ENCODE measurements at regions not wholly inside any gene's neighbourhood (a gene's known extent, or its start where the extent isn't known, plus 50 kb on each side); places are given as distances from the start of the nearest gene placed in this dataset.
A peak's percentile ranks its signal among the peaks of the same experiment; 100 is the strongest.

GRCh38 chr10:132115732-132116131, 50.0 kb downstream of the JAKMIP3 start:
- DNase-seq = no peak

- DNase-seq = no peak
Measured at GRCh38 chr10:132117146-132117545, 51.4 kb downstream of the JAKMIP3 start.

GRCh38 chr10:132117636-132118190, 52.0 kb downstream of the JAKMIP3 start:
- DNase-seq = no peak

- DNase-seq = no peak
Measured at GRCh38 chr10:132118366-132118765, 52.6 kb downstream of the JAKMIP3 start.

- DNase-seq = peak; percentile 71
Measured at GRCh38 chr10:132120200-132120599, 54.5 kb downstream of the JAKMIP3 start.

GRCh38 chr10:132120734-132121510, 55.2 kb downstream of the JAKMIP3 start:
- DNase-seq = peak; percentile 58

GRCh38 chr10:132121511-132121830, 55.7 kb downstream of the JAKMIP3 start:
- no peak for DNase-seq

- no peak for DNase-seq
Measured at GRCh38 chr10:132122097-132122861, 56.5 kb downstream of the JAKMIP3 start.

GRCh38 chr10:132122939-132123445, 57.2 kb downstream of the JAKMIP3 start:
- DNase-seq = no peak

GRCh38 chr10:132123606-132124005, 57.9 kb downstream of the JAKMIP3 start:
- DNase-seq = no peak

- no peak for DNase-seq
Measured at GRCh38 chr10:132124201-132124920, 58.6 kb downstream of the JAKMIP3 start.

GRCh38 chr10:132129431-132129830, 57.3 kb upstream of the DPYSL4 start:
- no peak for DNase-seq

GRCh38 chr10:132130286-132131265, 56.2 kb upstream of the DPYSL4 start:
- DNase-seq = no peak

- no peak for DNase-seq
Measured at GRCh38 chr10:132131581-132132420, 54.9 kb upstream of the DPYSL4 start.

GRCh38 chr10:132132421-132132841, 54.3 kb upstream of the DPYSL4 start:
- DNase-seq = peak; percentile 43

GRCh38 chr10:132133005-132133404, 53.7 kb upstream of the DPYSL4 start:
- peak; percentile 68 for DNase-seq

GRCh38 chr10:132133449-132134240, 53.1 kb upstream of the DPYSL4 start:
- no peak for DNase-seq

GRCh38 chr10:132134241-132135052, 52.3 kb upstream of the DPYSL4 start:
- DNase-seq = no peak
